ENCODE measurements at regions not wholly inside any gene's neighbourhood (a gene's known extent, or its start where the extent isn't known, plus 50 kb on each side); places are given as distances from the start of the nearest gene placed in this dataset.

DNA sequence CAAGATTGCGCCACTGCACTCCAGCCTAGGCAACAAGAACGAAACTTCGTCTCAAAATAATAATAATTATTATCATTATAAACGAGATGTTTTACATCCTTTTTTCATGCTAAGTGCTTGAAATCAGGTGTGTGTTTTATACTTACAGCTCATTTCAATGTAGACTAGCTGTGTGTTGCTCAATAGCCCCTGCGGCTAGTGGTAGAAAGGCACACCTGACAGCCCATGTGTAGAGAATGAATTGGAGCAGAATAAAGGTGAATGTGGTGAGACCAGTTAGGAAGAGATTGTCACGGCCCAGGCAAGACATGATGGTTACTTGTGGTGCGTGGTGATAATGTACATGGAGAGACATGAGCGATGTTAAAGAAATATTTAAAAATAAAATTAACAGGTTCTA is 86.7 kb upstream of the TMEM26 start:
- no peak overlapping the region for H3K4me3 ChIP-seq (ENCODE audit: low read depth, low read length)
- Mint-ChIP-seq H3K4me3 (ENCODE audit: unreplicated experiment) (no peak overlapping the region), H3K27me3 (ENCODE audit: insufficient read depth, unreplicated experiment) (peaks cover 20% of the 10 kb centered on the region), H3K9me3 (ENCODE audit: unreplicated experiment) (no peaks in the 10 kb centered on the region), H3K36me3 (ENCODE audit: insufficient read depth, unreplicated experiment) (no peaks in the 10 kb centered on the region), H3K27ac (ENCODE audit: unreplicated experiment) (no peak overlapping the region), H3K4me1 (ENCODE audit: low read depth, unreplicated experiment) (no peaks in the 10 kb centered on the region)
- POLR2A ChIA-PET: no interaction called here
- CTCF ChIA-PET: no interaction called here
- H3K4me1 ChIP-seq: no peaks in the 10 kb centered on the region
- DNase-seq: no peak
- no peaks in the 10 kb centered on the region for H3K36me3 ChIP-seq (ENCODE audit: control insufficient read depth, insufficient read depth, low read length)
- H3K27me3 ChIP-seq (replicated peaks; ENCODE audit: control insufficient read depth, insufficient read depth, low read length): no peaks in the 10 kb centered on the region; the same call in 1 of the 2 replicates
- no peak for TF ChIP-seq CTCF (IDR thresholded peaks at IDR 0.05; ENCODE audit: insufficient read depth in 1 of 2, low read depth in 1 of 2, low read length in 1 of 2, severe bottlenecking in 1 of 2, unreplicated experiment in 1 of 2)
- no peaks in the 10 kb centered on the region for H3K9me3 ChIP-seq
- BruUV-seq (replicated peaks): no TSS peak
- intact Hi-C loops (cut with micrococcal nuclease; ENCODE audit: unreplicated experiment): no loop called here

DNA sequence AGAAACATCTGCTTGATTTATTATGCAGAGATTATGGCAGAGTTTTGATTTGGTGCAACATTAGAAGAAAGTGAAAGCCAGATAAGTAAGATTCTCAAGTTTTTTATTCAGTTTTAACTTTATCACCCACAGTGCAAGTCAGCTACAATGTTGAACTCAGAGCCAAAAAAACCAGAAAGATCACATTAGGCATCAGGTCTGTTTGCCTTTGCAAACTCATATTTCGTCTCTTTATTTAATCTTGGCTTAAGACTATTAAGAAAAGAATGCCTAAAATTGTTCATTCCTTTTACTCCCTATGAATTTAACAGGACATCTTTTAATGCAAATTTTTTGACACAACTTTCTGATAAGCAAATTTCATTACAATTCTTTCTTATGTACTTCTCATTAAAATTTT is 76.0 kb upstream of the TMEM26 start:
- no peaks in the 10 kb centered on the region for H3K9me3 Mint-ChIP-seq (ENCODE audit: unreplicated experiment)
- intact Hi-C loops (cut with micrococcal nuclease; ENCODE audit: unreplicated experiment): no loop called here
- H3K27me3 ChIP-seq (replicated peaks; ENCODE audit: control insufficient read depth, insufficient read depth, low read length): no peaks in the 10 kb centered on the region
- CTCF ChIA-PET: no interaction called here
- no peak overlapping the region for H3K27ac Mint-ChIP-seq (ENCODE audit: unreplicated experiment)
- DNase-seq: no peak
- H3K36me3 ChIP-seq (ENCODE audit: control insufficient read depth, insufficient read depth, low read length): no peaks in the 10 kb centered on the region
- no peak for TF ChIP-seq CTCF (IDR thresholded peaks at IDR 0.05; ENCODE audit: insufficient read depth in 1 of 2, low read depth in 1 of 2, low read length in 1 of 2, severe bottlenecking in 1 of 2, unreplicated experiment in 1 of 2)
- H3K27me3 Mint-ChIP-seq (ENCODE audit: insufficient read depth, unreplicated experiment): peaks cover 19% of the 10 kb centered on the region
- no peaks in the 10 kb centered on the region for H3K36me3 Mint-ChIP-seq (ENCODE audit: insufficient read depth, unreplicated experiment)
- H3K4me1 Mint-ChIP-seq (ENCODE audit: low read depth, unreplicated experiment): no peaks in the 10 kb centered on the region
- no peaks in the 10 kb centered on the region for H3K4me1 ChIP-seq
- no peak overlapping the region for H3K4me3 ChIP-seq (ENCODE audit: low read depth, low read length)
- no TSS peak for BruUV-seq (replicated peaks)
- no peaks in the 10 kb centered on the region for H3K9me3 ChIP-seq
- no peak overlapping the region for H3K4me3 Mint-ChIP-seq (ENCODE audit: unreplicated experiment)
- POLR2A ChIA-PET: no interaction called here

GRCh38 chr10:61503051-61503450 is 49.9 kb upstream of the TMEM26 start:
- H3K4me1 ChIP-seq: no peaks in the 10 kb centered on the region
- no peak overlapping the region for H3K4me3 ChIP-seq (ENCODE audit: low read depth, low read length)
- no peak overlapping the region for H3K4me3 Mint-ChIP-seq (ENCODE audit: unreplicated experiment)
- TF ChIP-seq CTCF (IDR thresholded peaks at IDR 0.05; ENCODE audit: insufficient read depth in 1 of 2, low read depth in 1 of 2, low read length in 1 of 2, severe bottlenecking in 1 of 2, unreplicated experiment in 1 of 2): no peak
- H3K36me3 ChIP-seq (ENCODE audit: control insufficient read depth, insufficient read depth, low read length): no peaks in the 10 kb centered on the region
- H3K4me1 Mint-ChIP-seq (ENCODE audit: low read depth, unreplicated experiment): no peaks in the 10 kb centered on the region
- H3K36me3 Mint-ChIP-seq (ENCODE audit: insufficient read depth, unreplicated experiment): no peaks in the 10 kb centered on the region
- no peaks in the 10 kb centered on the region; the same call in 1 of the 2 replicates for H3K27me3 ChIP-seq (replicated peaks; ENCODE audit: control insufficient read depth, insufficient read depth, low read length)
- DNase-seq: no peak
- ChIA-PET CTCF (no interaction called here), POLR2A (no interaction called here)
- no TSS peak for BruUV-seq (replicated peaks)
- H3K9me3 Mint-ChIP-seq (ENCODE audit: unreplicated experiment): no peaks in the 10 kb centered on the region
- no peaks in the 10 kb centered on the region for H3K9me3 ChIP-seq
- H3K27ac Mint-ChIP-seq (ENCODE audit: unreplicated experiment): no peak overlapping the region
- H3K27me3 Mint-ChIP-seq (ENCODE audit: insufficient read depth, unreplicated experiment): peaks cover 32% of the 10 kb centered on the region
- intact Hi-C loops (cut with micrococcal nuclease; ENCODE audit: unreplicated experiment): no loop called here
